Psoas muscle (tissue), 7 donors: ENCODE measurements at regions not wholly inside any gene's neighbourhood (a gene's known extent, or its start where the extent isn't known, plus 50 kb on each side); places are given as distances from the start of the nearest gene placed in this dataset.

ENCODE experiments used
- ATAC-seq, 4 donors: fragments of 200-7000 bp; cut with Tn5 transposase; one replicate each; pipeline ENCODE4 v1.9.1; 2020; ENCODE audit warnings: moderate library complexity in 3 of 4, mild to moderate bottlenecking in 2 of 4
- DNase-seq, 2 donors: peaks; one replicate each; pipeline ENCODE4 v3.0.0-alpha.2; 2020
- H3K27ac ChIP-seq: fragments of 200-600 bp; one replicate; pipeline ENCODE4 v1.8.0; 2022
- H3K27me3 ChIP-seq, 3 donors: fragments of 200-600 bp in 1 of 3; one replicate each; pipeline versions ENCODE4 v1.6.1 to v1.8.0; 2013 to 2022; ENCODE audit warnings: low read length in 2 of 3, mild to moderate bottlenecking in 2 of 3, moderate library complexity in 1 of 3; ENCODE audit not compliant: insufficient read depth in 3 of 3
- H3K36me3 ChIP-seq, 2 donors: fragments of 200-600 bp in 1 of 2; one replicate each; pipeline versions ENCODE4 v1.6.1 to v1.8.0; 2013 to 2022; ENCODE audit warnings: low read depth in 1 of 2, mild to moderate bottlenecking in 1 of 2, moderate library complexity in 1 of 2; ENCODE audit not compliant: insufficient read depth in 1 of 2
- H3K4me1 ChIP-seq: fragments of 200-600 bp; one replicate; pipeline ENCODE4 v1.8.0; 2022
- H3K4me3 ChIP-seq: fragments of 200-600 bp; one replicate; pipeline ENCODE4 v1.8.0; 2022; ENCODE audit warnings: mild to moderate bottlenecking
- H3K9me3 ChIP-seq: fragments of 200-600 bp; one replicate; pipeline ENCODE4 v1.8.0; 2022
- CTCF ChIP-seq: fragments of 200-600 bp; IDR thresholded peaks from one replicate; pipeline ENCODE4 v1.8.0; 2022; ENCODE audit warnings: antibody characterized with exemption
- WGBS, 3 donors: extraction: QIAGEN DNeasy Blood & Tissue Kit; methylation state at CpG; one replicate each; pipeline versions ENCODE4 v1.1.6 to v1.1.7; 2013; 5-methylcytosine and 5-hydroxymethylcytosine counted together
- intact Hi-C, 2 donors: fragments of 100-400 bp; cut with DNase I; formaldehyde crosslinking; loops; one replicate each; pipeline versions ENCODE4 v1.11.0 to v1.14.2; 2022
- donor health status: healthy with polysubstance abuse.
- donor health status: DM: no; HTN: no; CAD: no; lungs with moderate emphysema.
- donor health status: Bipolar disorder and iron deficiency.
- donor health status: healthy.
- donor health status: DM: yes; HTN: yes; CAD: no.
- donor health status: DM: no; HTN: no; CAD: no.
- donor health status: DM: yes; HTN: yes; CAD: no.

- H3K9me3 ChIP-seq = no peaks in the 10 kb centered on the region
- no peak for ATAC-seq
- no peak overlapping the region for H3K4me3 ChIP-seq
- DNase-seq = no peak
- no peak for TF ChIP-seq CTCF
- no peaks in the 10 kb centered on the region for H3K4me1 ChIP-seq
- 80 to 83% (median 82%) methylated on average over 15 of the region's 15 CpGs for WGBS, 3 donors
- H3K27me3 ChIP-seq = peaks cover 0 to 14% (median 0%) of the 10 kb centered on the region in 3 donors
- no peak overlapping the region for H3K27ac ChIP-seq
- intact Hi-C loops = no loop called here
- no peaks in the 10 kb centered on the region for H3K36me3 ChIP-seq
Measured at GRCh38 chr16:86095131-86095752, 196.3 kb downstream of the IRF8 start.

GRCh38 chr16:86095906-86096485, 197.0 kb downstream of the IRF8 start:
- intact Hi-C loops = no loop called here
- Histone ChIP-seq H3K4me3 (no peak overlapping the region), H3K36me3 (no peaks in the 10 kb centered on the region), H3K27me3 (peaks cover 0 to 16% (median 0%) of the 10 kb centered on the region in 3 donors), H3K4me1 (no peaks in the 10 kb centered on the region), H3K9me3 (no peaks in the 10 kb centered on the region), H3K27ac (no peak overlapping the region)
- TF ChIP-seq CTCF = no peak
- DNase-seq (no peak), ATAC-seq (no peak)
- 78 to 86% (median 82%) methylated on average over 6 of the region's 6 CpGs for whole genome bisulfite sequencing, 3 donors

GRCh38 chr16:86096850-86097249, 197.9 kb downstream of the IRF8 start:
- Histone ChIP-seq H3K27ac (no peak overlapping the region), H3K4me1 (no peaks in the 10 kb centered on the region), H3K4me3 (no peak overlapping the region), H3K9me3 (no peaks in the 10 kb centered on the region), H3K27me3 (peaks cover 0 to 19% (median 2%) of the 10 kb centered on the region in 3 donors), H3K36me3 (no peaks in the 10 kb centered on the region)
- no peak for TF ChIP-seq CTCF
- DNase-seq (no peak), ATAC-seq (no peak)
- 83 to 89% (median 84%) methylated on average over 7 of the region's 7 CpGs for WGBS, 3 donors
- intact Hi-C loops = no loop called here

- 60 to 69% (median 61%) methylated on average over 10 of the region's 10 CpGs for WGBS, 3 donors
- DNase-seq (no peak), ATAC-seq (no peak)
- H3K36me3 ChIP-seq = no peaks in the 10 kb centered on the region
- H3K27me3 ChIP-seq = peaks cover under 1 to 19% (median 2%) of the 10 kb centered on the region in 3 donors
- H3K9me3 ChIP-seq = no peaks in the 10 kb centered on the region
- intact Hi-C loops = no loop called here
- H3K4me1 ChIP-seq = no peaks in the 10 kb centered on the region
- TF ChIP-seq CTCF = no peak
- no peak overlapping the region for H3K27ac ChIP-seq
- H3K4me3 ChIP-seq = no peak overlapping the region
Measured at GRCh38 chr16:86099326-86099725, 200.4 kb downstream of the IRF8 start.
